ENCODE measurements at regions not wholly inside any gene's neighbourhood (a gene's known extent, or its start where the extent isn't known, plus 50 kb on each side); places are given as distances from the start of the nearest gene placed in this dataset.

- DNase-seq (ENCODE audit: low spot score) = no peak
- H3K9me3 Mint-ChIP-seq = peaks cover 17% of the 10 kb centered on the region
- H3K4me3 ChIP-seq = no peak overlapping the region
- H3K79me2 ChIP-seq (replicated peaks; ENCODE audit: insufficient read depth) = no peaks in the 10 kb centered on the region
- H3K27ac Mint-ChIP-seq = no peak overlapping the region
- H3K36me3 Mint-ChIP-seq (ENCODE audit: low read depth) = peaks cover 9% of the 10 kb centered on the region
- H3K27me3 Mint-ChIP-seq (ENCODE audit: insufficient read depth, low read depth, poor library complexity) = peaks cover 10% of the 10 kb centered on the region
- no peaks in the 10 kb centered on the region for H3K27me3 ChIP-seq (ENCODE audit: insufficient read depth)
- H3K4me3 Mint-ChIP-seq = peak overlapping the region; percentile 21; the same call in 1 of the 3 replicates
- no peak overlapping the region for H3K4me2 ChIP-seq
- no peak for TF ChIP-seq STAT1 (IDR thresholded peaks at IDR 0.05; ENCODE audit: unreplicated experiment)
- peak; percentile 68 for TF ChIP-seq ZNF462 (CRISPR knock-in tag; IDR thresholded peaks at IDR 0.05)
- H4K20me1 ChIP-seq (replicated peaks; ENCODE audit: insufficient read depth) = no peaks in the 10 kb centered on the region
- H3K4me1 Mint-ChIP-seq = peaks cover 37% of the 10 kb centered on the region
- H3K4me1 ChIP-seq (ENCODE audit: insufficient read depth) = no peaks in the 10 kb centered on the region
- no peak overlapping the region for H2AFZ ChIP-seq
- H3K36me3 ChIP-seq (ENCODE audit: insufficient read depth) = no peaks in the 10 kb centered on the region
- H3K9me2 ChIP-seq (ENCODE audit: insufficient read depth) = no peaks in the 10 kb centered on the region
- no peaks in the 10 kb centered on the region for H3F3A ChIP-seq (replicated peaks; ENCODE audit: low read depth)
- no peak overlapping the region for H3K27ac ChIP-seq (ENCODE audit: low read depth)
- peak; percentile 92 for ATAC-seq
These were observed 314.3 kb downstream of the BRD1 start for GRCh38 chr22:49513358-49513851.

- ATAC-seq = peak; percentile 30
- H3K36me3 ChIP-seq (ENCODE audit: insufficient read depth) = no peaks in the 10 kb centered on the region
- Mint-ChIP-seq H3K4me3 (peak overlapping the region; percentile 58), H3K36me3 (ENCODE audit: low read depth) (peaks cover 9% of the 10 kb centered on the region), H3K4me1 (peaks cover 34% of the 10 kb centered on the region), H3K9me3 (peaks cover 17% of the 10 kb centered on the region), H3K27ac (peak overlapping the region; percentile 78; the same call in 1 of the 2 replicates), H3K27me3 (ENCODE audit: insufficient read depth, low read depth, poor library complexity) (peaks cover 8% of the 10 kb centered on the region)
- H3K4me2 ChIP-seq = no peak overlapping the region
- H3K79me2 ChIP-seq (replicated peaks; ENCODE audit: insufficient read depth) = no peaks in the 10 kb centered on the region
- H2AFZ ChIP-seq = no peak overlapping the region
- no peaks in the 10 kb centered on the region for H3F3A ChIP-seq (replicated peaks; ENCODE audit: low read depth)
- no peaks in the 10 kb centered on the region for H3K27me3 ChIP-seq (ENCODE audit: insufficient read depth)
- no peaks in the 10 kb centered on the region for H3K9me2 ChIP-seq (ENCODE audit: insufficient read depth)
- DNase-seq (ENCODE audit: low spot score) = no peak
- no peak overlapping the region for H3K4me3 ChIP-seq
- no peaks in the 10 kb centered on the region for H3K4me1 ChIP-seq (ENCODE audit: insufficient read depth)
- no peak overlapping the region for H3K27ac ChIP-seq (ENCODE audit: low read depth)
- no peaks in the 10 kb centered on the region for H4K20me1 ChIP-seq (replicated peaks; ENCODE audit: insufficient read depth)
- TF ChIP-seq ETS1 (IDR thresholded peaks at IDR 0.05) (no peak), CTCF (conservative IDR thresholded peaks at IDR 0.05; ENCODE audit: low read depth in 2 of 2) (no peak), EZH2 (IDR thresholded peaks at IDR 0.05; ENCODE audit: low read depth, unreplicated experiment) (no peak), ZNF114 (CRISPR knock-in tag; IDR thresholded peaks at IDR 0.05) (no peak), CREB1 (CRISPR knock-in tag; IDR thresholded peaks at IDR 0.05; ENCODE audit: low read depth) (no peak), STAT1 (IDR thresholded peaks at IDR 0.05; ENCODE audit: unreplicated experiment) (no peak), ZNF331 (CRISPR knock-in tag; IDR thresholded peaks at IDR 0.05; ENCODE audit: low read depth) (no peak), JUNB (IDR thresholded peaks at IDR 0.05; ENCODE audit: unreplicated experiment) (no peak), EZH2phosphoT487 (IDR thresholded peaks at IDR 0.05; ENCODE audit: unreplicated experiment) (no peak), NANOG (IDR thresholded peaks at IDR 0.05; ENCODE audit: borderline replicate concordance) (no peak)
These were observed 315.0 kb downstream of the BRD1 start for GRCh38 chr22:49512487-49513165.

All from GM23338 (cell line).